ENCODE measurements at regions not wholly inside any gene's neighbourhood (a gene's known extent, or its start where the extent isn't known, plus 50 kb on each side); places are given as distances from the start of the nearest gene placed in this dataset.

GRCh38 chr10:112024079-112024478, 159.5 kb downstream of the GPAM start:
- ATAC-seq (no peak), DNase-seq (ENCODE audit: low spot score) (no peak)
- TF ChIP-seq ZNF121 (CRISPR knock-in tag; IDR thresholded peaks at IDR 0.05) = no peak
- TF ChIP-seq SMAD3 (CRISPR knock-in tag; IDR thresholded peaks at IDR 0.05; ENCODE audit: borderline replicate concordance) = no peak
- TF ChIP-seq FOXJ3 (CRISPR knock-in tag; IDR thresholded peaks at IDR 0.05; ENCODE audit: borderline replicate concordance) = no peak
- no peak for TF ChIP-seq IRF2 (CRISPR knock-in tag; IDR thresholded peaks at IDR 0.05; ENCODE audit: borderline replicate concordance, low read depth)
- no peak for TF ChIP-seq FOXP4 (CRISPR knock-in tag; IDR thresholded peaks at IDR 0.05)
- TF ChIP-seq NR3C1 (CRISPR knock-in tag; conservative IDR thresholded peaks at IDR 0.05; ENCODE audit: low read depth) = no peak
- TF ChIP-seq ELF4 (CRISPR knock-in tag; IDR thresholded peaks at IDR 0.05; ENCODE audit: low read depth) = no peak
- no peak for TF ChIP-seq ZNF396 (CRISPR knock-in tag; IDR thresholded peaks at IDR 0.05; ENCODE audit: borderline replicate concordance)
- TF ChIP-seq CBFB (CRISPR knock-in tag; IDR thresholded peaks at IDR 0.05; ENCODE audit: low read depth) = no peak
- TF ChIP-seq, protein P1, sequence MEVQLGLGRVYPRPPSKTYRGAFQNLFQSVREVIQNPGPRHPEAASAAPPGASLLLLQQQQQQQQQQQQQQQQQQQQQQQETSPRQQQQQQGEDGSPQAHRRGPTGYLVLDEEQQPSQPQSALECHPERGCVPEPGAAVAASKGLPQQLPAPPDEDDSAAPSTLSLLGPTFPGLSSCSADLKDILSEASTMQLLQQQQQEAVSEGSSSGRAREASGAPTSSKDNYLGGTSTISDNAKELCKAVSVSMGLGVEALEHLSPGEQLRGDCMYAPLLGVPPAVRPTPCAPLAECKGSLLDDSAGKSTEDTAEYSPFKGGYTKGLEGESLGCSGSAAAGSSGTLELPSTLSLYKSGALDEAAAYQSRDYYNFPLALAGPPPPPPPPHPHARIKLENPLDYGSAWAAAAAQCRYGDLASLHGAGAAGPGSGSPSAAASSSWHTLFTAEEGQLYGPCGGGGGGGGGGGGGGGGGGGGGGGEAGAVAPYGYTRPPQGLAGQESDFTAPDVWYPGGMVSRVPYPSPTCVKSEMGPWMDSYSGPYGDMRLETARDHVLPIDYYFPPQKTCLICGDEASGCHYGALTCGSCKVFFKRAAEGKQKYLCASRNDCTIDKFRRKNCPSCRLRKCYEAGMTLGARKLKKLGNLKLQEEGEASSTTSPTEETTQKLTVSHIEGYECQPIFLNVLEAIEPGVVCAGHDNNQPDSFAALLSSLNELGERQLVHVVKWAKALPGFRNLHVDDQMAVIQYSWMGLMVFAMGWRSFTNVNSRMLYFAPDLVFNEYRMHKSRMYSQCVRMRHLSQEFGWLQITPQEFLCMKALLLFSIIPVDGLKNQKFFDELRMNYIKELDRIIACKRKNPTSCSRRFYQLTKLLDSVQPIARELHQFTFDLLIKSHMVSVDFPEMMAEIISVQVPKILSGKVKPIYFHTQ (CRISPR knock-in tag; IDR thresholded peaks at IDR 0.05) = no peak
- TF ChIP-seq, protein P2, sequence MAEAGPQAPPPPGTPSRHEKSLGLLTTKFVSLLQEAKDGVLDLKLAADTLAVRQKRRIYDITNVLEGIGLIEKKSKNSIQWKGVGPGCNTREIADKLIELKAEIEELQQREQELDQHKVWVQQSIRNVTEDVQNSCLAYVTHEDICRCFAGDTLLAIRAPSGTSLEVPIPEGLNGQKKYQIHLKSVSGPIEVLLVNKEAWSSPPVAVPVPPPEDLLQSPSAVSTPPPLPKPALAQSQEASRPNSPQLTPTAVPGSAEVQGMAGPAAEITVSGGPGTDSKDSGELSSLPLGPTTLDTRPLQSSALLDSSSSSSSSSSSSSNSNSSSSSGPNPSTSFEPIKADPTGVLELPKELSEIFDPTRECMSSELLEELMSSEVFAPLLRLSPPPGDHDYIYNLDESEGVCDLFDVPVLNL (CRISPR knock-in tag; IDR thresholded peaks at IDR 0.05; ENCODE audit: borderline replicate concordance, low read depth) = no peak
- no peak for TF ChIP-seq KAT7 (CRISPR knock-in tag; IDR thresholded peaks at IDR 0.05; ENCODE audit: borderline replicate concordance)
- no peak for TF ChIP-seq ZMAT4 (CRISPR knock-in tag; IDR thresholded peaks at IDR 0.05)
- TF ChIP-seq ZNF423 (CRISPR knock-in tag; IDR thresholded peaks at IDR 0.05) = no peak
- TF ChIP-seq ATF1 (CRISPR knock-in tag; IDR thresholded peaks at IDR 0.05) = no peak
- no peak for TF ChIP-seq TEAD4 (CRISPR knock-in tag; IDR thresholded peaks at IDR 0.05)
- TF ChIP-seq, protein P3, sequence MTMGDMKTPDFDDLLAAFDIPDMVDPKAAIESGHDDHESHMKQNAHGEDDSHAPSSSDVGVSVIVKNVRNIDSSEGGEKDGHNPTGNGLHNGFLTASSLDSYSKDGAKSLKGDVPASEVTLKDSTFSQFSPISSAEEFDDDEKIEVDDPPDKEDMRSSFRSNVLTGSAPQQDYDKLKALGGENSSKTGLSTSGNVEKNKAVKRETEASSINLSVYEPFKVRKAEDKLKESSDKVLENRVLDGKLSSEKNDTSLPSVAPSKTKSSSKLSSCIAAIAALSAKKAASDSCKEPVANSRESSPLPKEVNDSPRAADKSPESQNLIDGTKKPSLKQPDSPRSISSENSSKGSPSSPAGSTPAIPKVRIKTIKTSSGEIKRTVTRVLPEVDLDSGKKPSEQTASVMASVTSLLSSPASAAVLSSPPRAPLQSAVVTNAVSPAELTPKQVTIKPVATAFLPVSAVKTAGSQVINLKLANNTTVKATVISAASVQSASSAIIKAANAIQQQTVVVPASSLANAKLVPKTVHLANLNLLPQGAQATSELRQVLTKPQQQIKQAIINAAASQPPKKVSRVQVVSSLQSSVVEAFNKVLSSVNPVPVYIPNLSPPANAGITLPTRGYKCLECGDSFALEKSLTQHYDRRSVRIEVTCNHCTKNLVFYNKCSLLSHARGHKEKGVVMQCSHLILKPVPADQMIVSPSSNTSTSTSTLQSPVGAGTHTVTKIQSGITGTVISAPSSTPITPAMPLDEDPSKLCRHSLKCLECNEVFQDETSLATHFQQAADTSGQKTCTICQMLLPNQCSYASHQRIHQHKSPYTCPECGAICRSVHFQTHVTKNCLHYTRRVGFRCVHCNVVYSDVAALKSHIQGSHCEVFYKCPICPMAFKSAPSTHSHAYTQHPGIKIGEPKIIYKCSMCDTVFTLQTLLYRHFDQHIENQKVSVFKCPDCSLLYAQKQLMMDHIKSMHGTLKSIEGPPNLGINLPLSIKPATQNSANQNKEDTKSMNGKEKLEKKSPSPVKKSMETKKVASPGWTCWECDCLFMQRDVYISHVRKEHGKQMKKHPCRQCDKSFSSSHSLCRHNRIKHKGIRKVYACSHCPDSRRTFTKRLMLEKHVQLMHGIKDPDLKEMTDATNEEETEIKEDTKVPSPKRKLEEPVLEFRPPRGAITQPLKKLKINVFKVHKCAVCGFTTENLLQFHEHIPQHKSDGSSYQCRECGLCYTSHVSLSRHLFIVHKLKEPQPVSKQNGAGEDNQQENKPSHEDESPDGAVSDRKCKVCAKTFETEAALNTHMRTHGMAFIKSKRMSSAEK (CRISPR knock-in tag; IDR thresholded peaks at IDR 0.05; ENCODE audit: borderline replicate concordance) = no peak
- TF ChIP-seq FOXP1 (CRISPR knock-in tag; IDR thresholded peaks at IDR 0.05; ENCODE audit: borderline replicate concordance) = no peak
- TF ChIP-seq PRRX2 (CRISPR knock-in tag; IDR thresholded peaks at IDR 0.05) = no peak
- Mint-ChIP-seq H3K9me3 (peaks cover 2% of the 10 kb centered on the region), H3K36me3 (peaks cover 1% of the 10 kb centered on the region; the same call in 1 of the 2 replicates), H3K4me1 (no peaks in the 10 kb centered on the region), H3K4me3 (no peak overlapping the region), H3K27ac (no peak overlapping the region), H3K27me3 (ENCODE audit: low read depth) (no peaks in the 10 kb centered on the region)
- POLR2A ChIA-PET = no interaction called here
- CTCF ChIA-PET = interaction anchor here (3.8 kb wide), 1 partner anchor 113 kb away, joined by 31 read pairs; no protein-coding TSS in a partner anchor

Measured in WTC11 (cell line).